HG03575 (cell line): ENCODE measurements at regions not wholly inside any gene's neighbourhood (a gene's known extent, or its start where the extent isn't known, plus 50 kb on each side); places are given as distances from the start of the nearest gene placed in this dataset.

Source experiments
- ATAC-seq: cut with Tn5 transposase; IDR thresholded peaks from one replicate; pipeline ENCODE4 v1.9.1; 2021; ENCODE audit not compliant: unreplicated experiment, insufficient number of reproducible peaks, low FRiP score; ENCODE audit errors: extremely low read depth

DNA sequence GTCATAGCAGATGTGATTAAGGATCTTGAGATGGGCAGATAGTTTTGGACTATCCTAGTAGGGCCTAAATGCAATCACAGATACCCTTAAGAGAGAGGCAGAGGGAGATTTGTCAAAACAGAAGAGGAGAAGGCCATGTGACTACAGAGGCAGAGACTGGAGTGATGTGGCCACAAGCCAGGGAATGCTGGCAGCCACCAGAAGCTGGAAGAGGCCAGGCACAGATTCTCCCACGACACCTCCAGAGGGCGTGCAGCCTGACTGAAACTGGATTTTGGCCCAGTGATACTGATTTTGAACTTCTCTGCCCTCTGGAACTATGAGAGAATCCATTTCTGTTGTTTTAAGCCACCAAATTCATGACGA lies 52.1 kb upstream of the EPS8L3 start:
- ATAC-seq: no peak

DNA sequence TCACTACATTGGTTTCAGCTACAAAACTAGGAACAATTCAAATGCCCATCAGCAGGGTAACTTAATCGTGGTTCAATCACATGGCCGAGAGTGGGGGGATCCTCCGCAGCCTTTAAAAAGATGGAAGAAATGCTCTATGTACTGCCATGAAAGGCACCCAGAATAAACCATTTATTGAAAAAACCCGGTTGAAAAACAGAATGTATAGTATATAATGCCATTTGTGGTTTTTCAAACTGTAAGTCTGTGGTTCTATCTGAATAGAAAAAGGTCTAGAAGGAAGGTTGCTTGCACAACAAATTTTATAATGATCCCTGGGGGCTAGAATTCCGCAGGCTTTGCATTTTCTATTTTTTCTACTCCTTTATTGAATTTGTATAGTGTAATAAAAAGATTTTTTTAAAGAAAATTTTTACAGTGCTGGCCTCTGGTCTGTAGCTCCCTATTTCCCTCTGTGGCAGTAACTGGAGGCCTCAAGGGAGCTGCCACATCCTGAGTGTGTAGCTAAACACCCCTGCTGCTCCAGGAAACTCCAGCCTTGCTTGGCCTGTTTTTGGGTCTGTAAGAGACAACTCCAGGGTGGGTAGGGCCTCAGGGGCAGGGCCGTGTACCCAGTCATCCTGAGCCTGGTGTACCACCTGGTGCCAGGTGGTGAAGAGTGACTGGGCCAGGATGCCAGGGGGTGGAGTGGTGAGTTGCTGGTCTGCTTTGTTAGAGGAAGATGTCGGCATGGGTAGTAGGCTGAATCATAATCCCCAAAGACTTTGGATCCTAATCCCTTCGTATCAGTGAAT lies 51.5 kb upstream of the EPS8L3 start:
- no peak for ATAC-seq

DNA sequence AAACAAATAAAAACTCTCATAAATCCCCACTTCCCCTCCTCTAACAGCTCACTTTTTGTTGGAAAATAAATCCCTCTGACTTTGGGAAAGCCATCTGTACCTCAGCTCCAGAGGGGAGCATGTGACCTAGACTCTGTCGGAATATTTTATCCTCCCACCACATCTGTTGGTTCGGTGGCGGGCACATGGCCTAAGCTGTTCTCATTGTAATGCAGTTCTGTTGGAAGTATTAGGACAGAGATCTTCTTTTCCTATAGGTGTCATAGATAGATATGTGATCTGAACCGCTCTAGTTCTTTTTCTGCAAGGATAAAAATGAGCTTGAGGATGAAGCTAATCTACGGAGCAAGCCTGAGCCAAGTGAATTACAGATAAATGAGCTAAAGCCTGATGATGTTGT lies 50.5 kb upstream of the EPS8L3 start:
- ATAC-seq: no peak
